Left colon (tissue), 2 donors: ENCODE measurements at regions not wholly inside any gene's neighbourhood (a gene's known extent, or its start where the extent isn't known, plus 50 kb on each side); places are given as distances from the start of the nearest gene placed in this dataset.

Source experiments
- ATAC-seq: fragments of 200-7000 bp; cut with Tn5 transposase; one replicate; pipeline ENCODE4 v1.9.1; 2020; ENCODE audit warnings: mild to moderate bottlenecking, moderate library complexity
- DNase-seq, 2 donors: peaks; one replicate each; pipeline ENCODE4 v3.0.0-alpha.2; 2020
- intact Hi-C, 2 donors: fragments of 100-400 bp; cut with DNase I in 1 of 2; cut with micrococcal nuclease in 1 of 2; formaldehyde crosslinking; loops; one replicate each; pipeline versions ENCODE4 v1.11.2 to v1.14.0; 2022; cut with DNase I, micrococcal nuclease
- donor health status: DM: no; HTN: no; CAD: no.
- donor health status: DM: yes; HTN: yes; CAD: no.

DNA sequence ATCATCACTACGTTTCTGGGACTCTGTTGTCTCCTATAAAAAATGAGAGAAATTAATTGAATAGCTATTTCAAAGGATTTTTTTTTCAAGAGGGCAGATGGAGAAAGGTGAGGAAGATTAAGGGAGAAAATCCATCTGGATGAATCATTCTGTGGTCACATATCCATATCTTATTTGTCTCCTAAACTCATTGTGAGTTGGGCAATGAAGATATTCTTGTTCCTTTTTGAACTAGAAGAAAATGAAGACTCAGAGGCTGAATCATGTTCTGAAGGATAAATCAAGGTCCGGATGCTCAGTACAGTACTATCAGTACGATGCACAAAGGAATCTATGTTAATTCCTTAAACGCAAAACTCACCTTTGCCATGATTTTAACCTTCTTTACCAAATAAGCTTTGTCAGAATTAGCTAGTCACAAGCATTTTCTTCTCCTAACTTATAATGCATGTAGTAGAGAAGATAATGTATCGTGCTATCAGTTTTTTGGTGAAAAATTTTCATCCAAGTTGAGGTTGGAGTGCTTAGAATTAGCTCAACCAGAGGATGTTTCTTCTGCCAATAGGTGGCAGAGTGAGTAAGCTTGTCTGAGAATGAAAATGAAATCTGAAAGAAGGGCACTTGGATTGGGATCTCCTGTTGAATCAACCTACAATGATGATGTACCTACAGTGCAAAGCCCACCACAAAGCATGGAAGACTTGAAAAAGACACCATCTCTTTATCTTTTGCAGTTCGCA lies 446.9 kb downstream of the KIF20B start:
- DNase-seq (no peak), ATAC-seq (no peak)
- intact Hi-C loops, result no loop called here

DNA sequence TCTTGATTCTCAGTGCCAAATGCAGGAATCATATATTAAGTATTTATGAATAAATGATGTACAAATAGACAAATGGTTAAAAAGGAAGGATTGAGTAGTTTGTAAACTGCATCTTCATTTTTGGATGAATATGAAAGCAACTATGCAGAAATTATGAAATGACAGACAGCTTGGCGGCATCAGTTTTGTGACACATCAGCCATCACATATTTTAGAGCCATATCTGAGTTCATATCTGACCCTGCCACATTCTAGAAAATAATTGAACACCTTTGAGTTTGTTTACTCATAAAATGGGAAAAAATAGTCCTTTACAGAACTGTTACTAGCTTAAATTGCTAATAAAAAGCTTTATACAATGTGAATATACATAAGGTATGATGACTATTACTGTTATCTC lies 448.2 kb downstream of the KIF20B start:
- DNase-seq (no peak), ATAC-seq (no peak)
- intact Hi-C loops, result no loop called here

- intact Hi-C loops, result no loop called here
Measured at GRCh38 chr10:90162271-90162853, 461.0 kb downstream of the KIF20B start.

DNA sequence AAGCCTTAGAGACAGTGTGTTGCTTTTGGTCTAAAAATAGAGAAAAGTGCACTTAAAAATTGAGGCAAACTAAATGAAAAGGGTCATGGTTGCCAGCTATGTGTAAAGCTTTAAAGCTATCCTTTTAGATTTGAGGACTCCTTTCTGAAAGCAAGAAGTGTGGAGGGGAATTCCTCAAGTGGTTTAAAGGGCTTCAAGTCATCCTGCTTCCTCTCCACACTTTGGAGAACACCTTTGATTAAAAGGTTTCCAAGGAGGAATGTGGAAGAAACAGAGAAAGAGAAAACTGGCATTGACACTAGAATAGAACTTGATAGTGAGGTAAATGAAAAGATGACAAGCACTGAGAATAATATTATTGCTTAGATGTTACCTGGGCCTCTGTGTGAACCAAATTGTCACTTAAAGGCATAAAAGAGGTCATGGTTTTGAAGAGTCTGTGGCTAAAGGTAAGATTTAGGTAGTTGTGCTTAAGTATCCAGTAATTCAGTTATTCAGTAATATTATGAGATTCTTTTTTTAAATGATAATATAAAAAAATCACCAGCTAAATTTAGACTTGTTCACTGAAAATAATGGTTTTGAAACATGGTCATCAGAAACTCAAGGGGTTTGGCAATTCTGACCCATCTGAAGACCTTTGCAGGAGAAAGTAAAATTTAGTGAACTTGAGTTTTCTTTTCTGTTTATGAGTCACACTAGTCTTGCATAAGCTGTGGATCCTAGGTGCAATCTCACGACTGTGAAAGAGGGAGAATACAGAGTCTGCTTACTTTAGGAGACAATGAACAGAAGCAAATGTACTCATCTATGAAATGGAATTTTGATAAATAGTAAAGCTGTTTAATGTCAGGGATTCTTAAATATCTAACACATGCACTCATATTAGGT lies 466.0 kb downstream of the KIF20B start:
- intact Hi-C loops, result no loop called here
- no peak for DNase-seq
- ATAC-seq, result no peak

More at GRCh38 chr10:90162271-90162853, 461.0 kb downstream of the KIF20B start:
- ATAC-seq (no peak), DNase-seq (no peak)

- DNase-seq (no peak), ATAC-seq (no peak)
- intact Hi-C loops, result no loop called here
Measured at GRCh38 chr10:90168244-90168643, 466.9 kb downstream of the KIF20B start.

DNA sequence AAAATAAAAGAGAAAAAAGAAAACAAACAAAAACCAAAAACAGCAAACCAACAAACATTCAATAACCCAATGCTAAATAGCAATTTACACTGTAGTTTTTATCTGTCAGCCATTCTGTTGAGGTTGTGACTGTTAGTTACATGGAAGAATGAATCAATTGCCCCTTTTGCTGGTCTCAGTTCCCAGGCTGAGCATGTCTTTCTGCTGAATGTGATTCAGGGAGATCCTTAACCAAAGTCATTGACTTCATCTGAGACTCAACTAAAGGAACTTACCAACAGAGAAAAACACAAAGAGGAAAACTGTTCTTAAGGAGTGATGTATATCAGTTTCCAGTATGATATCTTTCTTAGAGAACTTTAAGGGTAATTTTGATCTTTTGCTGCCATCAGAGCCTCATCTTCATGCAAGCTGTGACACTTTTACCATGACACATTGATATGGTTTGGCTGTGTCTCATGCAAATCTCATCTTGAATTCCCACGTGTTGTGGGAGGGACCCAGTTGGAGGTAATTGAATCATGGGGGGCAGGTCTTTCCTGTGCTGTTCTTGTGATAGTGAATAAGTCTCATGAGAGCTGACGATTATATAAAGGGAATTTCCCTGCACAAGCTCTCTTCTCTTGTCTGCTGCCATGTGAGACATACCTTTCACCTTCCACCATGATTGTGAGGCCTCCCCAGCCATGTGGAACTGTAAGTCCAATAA lies 469.8 kb downstream of the KIF20B start:
- DNase-seq (no peak), ATAC-seq (no peak)
- intact Hi-C loops, result no loop called here

GRCh38 chr10:90174531-90174930 lies 473.1 kb downstream of the KIF20B start:
- no peak for ATAC-seq

GRCh38 chr10:90175161-90175681 lies 473.8 kb downstream of the KIF20B start:
- intact Hi-C loops, result no loop called here
- ATAC-seq (no peak), DNase-seq (no peak)

More at GRCh38 chr10:90174531-90174930, 473.1 kb downstream of the KIF20B start:
- DNase-seq, result no peak
- intact Hi-C loops, result no loop called here

DNA sequence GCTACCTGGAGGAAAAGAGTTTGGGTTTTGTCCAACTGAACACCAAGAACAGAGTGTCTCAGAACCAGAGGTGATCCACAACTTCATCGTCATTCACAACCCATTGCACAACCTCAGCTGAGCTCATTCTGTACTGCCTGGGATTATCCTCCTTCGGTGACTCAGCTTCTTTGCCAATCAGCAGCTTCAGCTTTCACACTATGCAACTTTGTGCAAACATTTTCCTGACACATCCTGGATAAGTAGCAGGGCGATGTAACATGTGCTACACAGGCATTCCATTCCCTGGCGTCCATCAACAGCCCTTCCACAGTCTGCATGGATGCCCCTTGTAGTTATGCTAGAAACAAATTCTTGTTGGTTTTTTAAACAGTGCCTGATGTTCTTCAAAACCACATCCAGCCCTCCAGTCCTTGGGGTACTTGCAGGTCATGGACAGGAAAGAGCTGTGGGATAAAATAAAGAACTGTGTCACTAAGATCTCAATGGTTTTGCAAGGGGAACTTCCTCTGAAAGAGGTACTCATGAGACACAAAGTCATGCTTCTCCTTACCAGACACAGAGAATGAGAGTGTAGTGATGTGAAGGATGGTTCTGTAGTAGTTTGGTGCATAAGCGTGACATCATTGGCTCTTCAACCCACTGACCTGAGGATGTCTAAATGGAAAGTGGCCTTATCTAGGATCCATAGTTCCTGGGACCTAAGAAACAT lies 478.5 kb downstream of the KIF20B start:
- ATAC-seq, result no peak
- DNase-seq, result no peak
- intact Hi-C loops, result no loop called here

DNA sequence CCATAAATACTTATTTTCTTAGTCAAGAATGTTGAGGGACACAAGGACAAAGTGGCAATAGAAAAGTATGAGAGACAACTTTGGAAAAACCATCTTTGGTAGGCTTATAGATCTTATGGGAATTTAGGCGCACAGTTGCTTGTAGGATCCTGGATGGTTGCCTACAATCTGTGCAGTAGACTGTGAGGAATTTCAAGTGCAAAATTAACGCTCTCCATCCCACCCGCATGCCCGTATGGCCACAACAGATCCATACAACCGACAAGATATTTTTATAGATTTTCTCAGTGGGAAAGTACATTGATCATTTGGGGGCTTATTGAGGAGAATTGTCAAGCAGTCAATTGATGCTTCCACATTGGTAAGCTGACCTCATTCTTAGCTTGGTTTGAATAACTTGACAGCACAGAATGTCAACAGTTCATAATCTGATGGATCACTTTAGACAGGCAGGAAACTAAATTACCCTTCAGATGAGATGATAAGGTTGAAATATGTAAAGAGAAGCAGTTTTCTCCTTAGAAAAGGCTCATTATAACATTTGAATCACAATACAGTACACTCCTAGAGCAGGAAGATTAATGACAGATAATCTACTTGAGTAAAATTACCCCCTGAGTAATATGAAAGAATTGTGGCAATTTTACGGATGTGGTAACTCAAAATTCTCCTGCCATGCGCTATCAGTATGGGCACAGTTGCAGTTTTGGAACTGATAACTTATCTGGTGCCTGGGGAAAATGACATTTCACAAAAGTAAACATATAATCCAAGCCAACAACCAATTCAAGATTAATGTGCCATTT lies 479.7 kb downstream of the KIF20B start:
- DNase-seq (no peak), ATAC-seq (no peak)
- intact Hi-C loops, result no loop called here

- intact Hi-C loops, result no loop called here
- DNase-seq (no peak), ATAC-seq (no peak)
Measured at GRCh38 chr10:90192825-90193224, 491.4 kb downstream of the KIF20B start.

GRCh38 chr10:90193240-90193985 lies 492.0 kb downstream of the KIF20B start:
- intact Hi-C loops, result no loop called here
- DNase-seq, result no peak
- ATAC-seq, result no peak

GRCh38 chr10:90195288-90195840 lies 494.0 kb downstream of the KIF20B start:
- DNase-seq (no peak), ATAC-seq (no peak)
- intact Hi-C loops, result no loop called here

- intact Hi-C loops, result no loop called here
- ATAC-seq (no peak), DNase-seq (no peak)
Measured at GRCh38 chr10:90197766-90198165, 496.4 kb downstream of the KIF20B start.

DNA sequence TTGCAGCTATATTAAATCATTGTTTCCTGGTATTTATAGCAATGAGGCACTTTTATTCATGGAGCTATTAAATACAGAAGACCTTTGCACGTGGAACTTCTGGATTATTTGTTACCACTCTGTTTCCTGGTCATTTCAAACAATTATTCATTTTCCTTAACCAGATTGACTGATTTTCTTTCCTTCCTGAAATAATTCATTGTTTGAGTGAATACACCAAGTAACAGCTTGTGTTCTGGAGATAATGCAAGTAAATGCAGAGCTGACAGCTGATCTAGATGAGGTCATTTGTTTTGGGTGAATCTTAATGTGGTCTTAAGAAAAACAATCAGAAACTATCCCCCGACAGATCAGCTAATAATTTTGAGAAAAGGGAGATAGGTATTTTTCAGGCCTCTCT lies 497.7 kb downstream of the KIF20B start:
- intact Hi-C loops, result no loop called here
- DNase-seq (no peak), ATAC-seq (no peak)

DNA sequence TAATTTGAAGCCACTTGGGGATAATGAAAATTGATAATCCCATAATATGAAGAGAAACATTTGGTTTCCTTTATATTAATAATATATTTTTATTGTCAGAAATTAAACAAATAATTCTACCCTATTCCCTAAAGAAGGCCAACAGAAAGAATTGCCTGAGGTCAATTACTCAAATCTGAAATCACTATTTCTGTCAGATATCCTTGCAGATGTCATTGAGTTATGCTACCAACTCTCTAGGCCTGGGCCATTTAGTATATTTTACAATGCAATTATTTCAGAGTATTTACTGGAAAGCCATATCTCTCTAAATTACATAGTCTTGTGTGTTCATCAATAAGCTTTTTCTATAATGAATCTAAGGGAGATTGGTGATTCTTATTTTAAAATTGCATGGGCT lies 498.1 kb downstream of the KIF20B start:
- ATAC-seq (no peak), DNase-seq (no peak)
- intact Hi-C loops, result no loop called here
